GM12874 (cell line): ENCODE measurements at regions not wholly inside any gene's neighbourhood (a gene's known extent, or its start where the extent isn't known, plus 50 kb on each side); places are given as distances from the start of the nearest gene placed in this dataset.

ENCODE experiments used
- TF ChIP-seq, protein P1 (sequence below): IDR thresholded peaks from 2 replicates; pipeline ENCODE4 v1.5.1; 2011; ENCODE audit warnings: low read depth, mild to moderate bottlenecking, control low read depth, low read length, moderate library complexity; ENCODE audit not compliant: insufficient read depth

DNA sequence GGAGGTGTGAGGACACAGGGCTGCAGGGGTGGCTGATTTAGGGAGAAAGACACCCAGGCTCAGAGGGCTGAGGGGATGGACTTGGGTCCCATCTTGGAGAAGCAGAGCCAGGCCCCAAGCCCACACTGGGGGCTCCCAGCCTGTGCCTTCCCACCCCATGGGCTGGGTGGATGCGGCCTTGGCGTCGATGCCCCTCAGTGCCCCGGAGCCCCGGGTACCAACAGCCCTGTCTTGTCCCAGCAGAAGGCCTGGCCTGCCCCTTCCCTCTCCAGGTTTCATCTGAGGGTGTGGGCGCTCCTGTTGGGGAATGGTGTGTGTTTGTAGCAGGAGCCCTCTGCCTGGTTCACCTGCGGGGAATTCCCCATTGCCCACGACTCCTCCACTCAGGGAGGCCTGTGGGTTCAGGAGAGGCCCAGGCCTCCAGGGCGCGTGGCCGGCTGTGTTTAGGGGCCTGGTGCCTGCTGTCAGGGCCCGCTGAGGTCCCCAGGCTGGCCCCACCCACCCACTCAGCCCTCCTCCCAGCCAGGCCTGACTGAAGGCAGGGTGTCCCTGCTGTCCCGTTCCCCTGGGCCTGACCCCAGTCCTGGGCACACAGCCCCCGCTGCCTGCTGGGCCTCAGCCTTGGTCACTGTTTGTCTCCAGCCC lies 51.1 kb upstream of the BEGAIN start:
- TF ChIP-seq, protein P1, sequence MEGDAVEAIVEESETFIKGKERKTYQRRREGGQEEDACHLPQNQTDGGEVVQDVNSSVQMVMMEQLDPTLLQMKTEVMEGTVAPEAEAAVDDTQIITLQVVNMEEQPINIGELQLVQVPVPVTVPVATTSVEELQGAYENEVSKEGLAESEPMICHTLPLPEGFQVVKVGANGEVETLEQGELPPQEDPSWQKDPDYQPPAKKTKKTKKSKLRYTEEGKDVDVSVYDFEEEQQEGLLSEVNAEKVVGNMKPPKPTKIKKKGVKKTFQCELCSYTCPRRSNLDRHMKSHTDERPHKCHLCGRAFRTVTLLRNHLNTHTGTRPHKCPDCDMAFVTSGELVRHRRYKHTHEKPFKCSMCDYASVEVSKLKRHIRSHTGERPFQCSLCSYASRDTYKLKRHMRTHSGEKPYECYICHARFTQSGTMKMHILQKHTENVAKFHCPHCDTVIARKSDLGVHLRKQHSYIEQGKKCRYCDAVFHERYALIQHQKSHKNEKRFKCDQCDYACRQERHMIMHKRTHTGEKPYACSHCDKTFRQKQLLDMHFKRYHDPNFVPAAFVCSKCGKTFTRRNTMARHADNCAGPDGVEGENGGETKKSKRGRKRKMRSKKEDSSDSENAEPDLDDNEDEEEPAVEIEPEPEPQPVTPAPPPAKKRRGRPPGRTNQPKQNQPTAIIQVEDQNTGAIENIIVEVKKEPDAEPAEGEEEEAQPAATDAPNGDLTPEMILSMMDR = no peak

DNA sequence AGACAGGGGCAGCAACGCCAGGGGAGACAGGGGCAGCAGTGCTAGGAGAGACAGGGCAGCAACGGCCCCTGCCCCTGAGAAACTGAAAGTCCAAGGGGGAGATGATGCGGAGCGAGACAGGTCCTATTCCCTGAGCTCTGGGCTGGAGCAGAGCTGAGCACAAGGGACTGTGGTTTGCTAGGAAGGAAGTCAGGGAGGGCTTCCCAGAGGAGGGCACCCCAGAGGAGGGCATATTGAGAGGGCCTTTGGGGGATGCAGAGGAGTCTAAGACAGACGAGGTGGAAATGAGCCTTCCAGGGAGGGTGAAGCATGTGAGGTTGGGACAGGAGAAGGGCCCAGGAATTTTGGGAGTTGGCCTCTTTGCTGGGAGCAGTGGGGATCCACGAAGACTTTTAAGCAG lies 52.1 kb upstream of the BEGAIN start:
- TF ChIP-seq, protein P1 = no peak

DNA sequence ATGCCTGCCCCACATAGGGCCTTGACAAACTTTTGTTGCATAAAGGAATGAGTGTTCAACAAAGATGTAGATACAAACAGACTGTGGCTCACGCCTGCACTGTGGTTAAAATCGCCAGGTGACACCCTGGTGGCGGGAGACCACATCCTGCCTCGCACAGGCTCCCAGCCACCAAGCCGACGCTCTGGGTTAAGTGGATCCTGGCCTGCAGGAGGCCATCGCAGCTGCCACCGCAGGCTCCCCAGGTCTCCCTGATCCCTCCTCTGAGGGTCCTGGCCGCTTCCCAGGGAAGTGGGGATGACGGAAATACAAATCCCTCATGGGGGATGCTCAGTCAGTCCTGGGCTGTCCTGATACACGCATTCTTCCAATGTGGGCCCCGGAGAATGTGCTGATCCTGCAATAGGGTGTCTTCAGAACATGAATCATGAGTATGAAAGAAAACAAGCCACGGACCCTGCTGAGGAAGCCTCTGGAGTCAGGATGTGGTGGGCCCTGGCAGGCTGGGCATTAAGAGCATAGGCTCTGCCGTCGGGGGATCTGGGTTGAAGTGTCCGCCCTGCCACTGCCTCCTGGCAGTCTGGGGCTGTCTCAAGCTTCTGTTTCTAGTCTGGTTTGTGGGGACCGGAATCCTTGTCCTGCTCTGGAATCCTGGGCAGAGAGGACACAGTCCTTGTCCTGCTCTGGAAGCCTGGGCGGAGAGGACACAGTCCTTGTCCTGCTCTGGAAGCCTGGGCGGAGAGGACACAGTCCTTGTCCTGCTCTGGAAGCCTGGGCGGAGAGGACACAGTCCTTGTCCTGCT lies 53.5 kb upstream of the BEGAIN start:
- TF ChIP-seq, protein P1 = no peak

DNA sequence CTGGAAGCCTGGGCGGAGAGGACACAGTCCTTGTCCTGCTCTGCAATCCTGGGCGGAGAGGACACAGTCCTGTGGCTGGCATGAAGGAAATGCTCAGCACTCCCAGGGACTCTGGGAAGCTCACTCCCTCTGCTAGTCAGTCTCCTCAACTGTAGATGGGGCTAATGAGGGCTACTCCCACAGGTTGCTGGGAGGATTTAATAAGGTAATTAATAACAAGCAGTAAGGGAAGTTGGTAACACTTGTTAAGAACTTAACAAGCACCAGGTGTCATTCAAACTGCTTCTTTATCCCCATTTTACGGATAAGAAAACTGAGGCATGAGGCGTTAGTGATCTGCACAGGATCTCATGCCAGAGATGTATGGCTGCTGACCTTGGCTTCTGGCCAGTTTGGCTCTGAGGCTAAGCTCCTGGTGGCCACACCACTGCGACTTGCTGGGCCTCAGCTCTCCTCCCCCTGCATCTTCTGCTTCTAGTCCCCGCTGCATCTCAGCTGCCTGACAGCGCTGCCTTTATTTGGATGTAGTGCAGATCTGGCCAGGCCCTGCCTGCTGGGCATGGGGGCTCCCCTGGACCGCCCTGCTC lies 54.1 kb upstream of the BEGAIN start:
- TF ChIP-seq, protein P1 = no peak

DNA sequence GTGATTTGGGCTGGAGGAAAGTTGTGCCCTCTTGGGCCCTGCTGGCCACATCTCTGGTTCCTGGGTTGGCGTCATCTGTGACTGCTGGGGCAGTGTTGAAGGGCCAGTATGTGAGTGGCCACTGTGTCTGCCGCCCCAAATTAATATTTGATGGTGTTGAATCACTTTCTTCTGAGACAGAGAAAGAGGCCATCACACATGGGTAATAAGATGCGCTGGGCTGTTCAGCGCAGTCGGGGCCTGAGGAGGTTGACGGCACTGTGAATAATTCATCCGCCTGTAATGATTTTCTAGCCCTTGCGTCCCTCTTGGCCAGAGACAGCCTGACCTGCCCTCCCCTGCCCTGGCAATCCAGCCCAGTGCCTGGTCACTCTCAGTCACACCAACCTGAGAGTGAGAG lies 56.2 kb upstream of the BEGAIN start:
- TF ChIP-seq, protein P1 = no peak

DNA sequence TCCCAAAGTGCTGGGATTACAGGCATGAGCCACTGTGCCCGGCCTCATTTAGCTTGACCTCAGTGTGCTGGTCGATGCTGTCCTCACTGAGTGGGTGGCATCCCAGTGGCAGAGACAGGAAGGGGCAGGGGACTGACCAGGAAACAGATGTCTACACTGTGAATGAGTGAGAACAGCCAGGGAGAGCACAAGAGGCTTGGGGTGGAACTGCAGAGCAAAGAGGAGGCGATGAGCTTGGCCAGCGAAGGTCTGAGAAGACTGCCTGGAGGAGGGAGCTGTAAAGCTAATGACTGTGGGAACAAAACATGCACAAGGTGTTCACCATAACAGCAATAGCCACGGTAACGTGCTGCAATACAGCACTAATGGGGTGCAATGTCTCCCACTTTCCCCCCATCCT lies 57.2 kb upstream of the BEGAIN start:
- TF ChIP-seq, protein P1 = no peak

DNA sequence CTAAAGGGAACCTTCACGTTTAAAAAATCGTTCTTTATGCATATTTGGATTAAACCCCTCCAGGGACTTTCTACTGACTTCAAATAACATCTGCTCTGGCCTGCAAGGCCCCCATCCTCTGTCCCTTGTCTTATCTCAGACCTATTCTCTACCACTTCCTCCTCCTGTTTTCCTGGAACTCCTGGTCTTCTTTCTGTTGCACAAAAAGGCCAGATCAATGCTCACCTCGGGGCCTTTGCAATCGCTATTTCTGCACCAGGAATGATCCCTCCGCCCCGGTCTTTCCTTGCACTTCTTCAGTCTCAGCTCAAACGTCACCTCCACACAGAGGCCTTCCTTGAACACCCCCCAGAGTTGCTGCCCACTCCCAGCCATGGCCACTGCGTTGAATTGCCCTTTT lies 57.6 kb upstream of the BEGAIN start:
- TF ChIP-seq, protein P1 = no peak
